ENCODE measurements at regions not wholly inside any gene's neighbourhood (a gene's known extent, or its start where the extent isn't known, plus 50 kb on each side); places are given as distances from the start of the nearest gene placed in this dataset.

DNA sequence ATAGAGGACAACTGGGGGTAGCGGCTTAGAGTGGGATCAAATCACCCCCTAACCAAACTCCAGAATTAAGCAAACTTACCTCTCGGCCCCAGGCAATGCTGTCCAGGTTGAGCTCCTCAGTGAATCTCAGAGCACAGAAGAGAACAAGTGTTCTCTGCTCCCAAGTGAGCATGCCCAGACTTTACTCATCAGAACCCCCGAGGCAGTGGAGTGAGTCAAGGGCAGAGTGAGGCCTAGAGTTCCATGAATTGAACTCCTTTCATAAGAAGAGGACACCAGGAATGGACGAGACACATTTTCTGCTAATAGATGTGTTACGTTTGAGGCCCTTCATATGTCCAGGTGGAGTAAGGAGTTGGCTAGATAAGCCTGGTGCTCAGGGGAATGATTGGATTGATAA, 134.0 kb upstream of the DTNBP1 start:
- no peak for DNase-seq

GRCh38 chr6:15796130-15796771, 133.4 kb upstream of the DTNBP1 start:
- DNase-seq, result no peak

GRCh38 chr6:15793826-15794225, 131.0 kb upstream of the DTNBP1 start:
- no peak for DNase-seq

DNA sequence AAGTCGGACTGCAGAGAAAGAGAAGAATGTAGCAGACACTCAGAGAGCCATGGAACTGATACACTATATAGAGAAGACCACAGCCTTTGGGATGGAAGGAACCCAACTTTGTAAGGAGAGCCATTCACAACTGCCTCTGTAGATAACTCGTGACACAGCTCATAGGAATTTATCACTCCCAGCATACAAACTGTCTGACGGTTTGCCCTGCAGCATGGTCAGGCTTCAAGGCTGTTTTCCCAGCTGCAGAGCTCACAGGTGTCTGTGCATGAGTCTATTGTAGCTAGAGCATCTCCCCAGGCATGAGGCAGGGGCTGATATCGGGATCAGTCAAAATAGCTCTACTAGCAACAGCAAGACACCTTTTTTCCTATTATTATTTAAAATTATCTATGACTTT, 130.5 kb upstream of the DTNBP1 start:
- DNase-seq, result no peak

DNA sequence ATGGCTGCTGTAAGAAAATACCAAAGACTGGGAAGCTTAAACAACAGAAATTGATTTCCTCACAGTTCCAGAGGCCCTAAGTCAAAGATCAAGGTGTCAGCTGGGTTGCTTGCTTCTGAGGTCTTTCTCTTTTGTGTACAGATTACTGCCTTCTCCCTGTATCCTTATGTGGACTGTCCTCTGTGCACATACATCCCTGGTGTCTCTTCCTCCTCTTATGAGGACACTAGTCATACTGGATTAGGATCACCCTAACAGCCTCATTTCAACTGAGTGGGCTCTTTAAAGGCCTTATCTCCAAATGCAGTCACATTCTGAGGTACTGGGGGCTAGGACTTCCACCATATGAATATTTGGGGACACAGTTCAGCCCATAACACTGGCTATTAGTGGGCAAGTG, 130.0 kb upstream of the DTNBP1 start:
- no peak for DNase-seq

- no peak for DNase-seq
Measured at GRCh38 chr6:15791448-15792181, 128.8 kb upstream of the DTNBP1 start.

- DNase-seq, result no peak
Measured at GRCh38 chr6:15790116-15790515, 127.3 kb upstream of the DTNBP1 start.

- DNase-seq, result no peak
Measured at GRCh38 chr6:15786846-15787245, 124.0 kb upstream of the DTNBP1 start.

DNA sequence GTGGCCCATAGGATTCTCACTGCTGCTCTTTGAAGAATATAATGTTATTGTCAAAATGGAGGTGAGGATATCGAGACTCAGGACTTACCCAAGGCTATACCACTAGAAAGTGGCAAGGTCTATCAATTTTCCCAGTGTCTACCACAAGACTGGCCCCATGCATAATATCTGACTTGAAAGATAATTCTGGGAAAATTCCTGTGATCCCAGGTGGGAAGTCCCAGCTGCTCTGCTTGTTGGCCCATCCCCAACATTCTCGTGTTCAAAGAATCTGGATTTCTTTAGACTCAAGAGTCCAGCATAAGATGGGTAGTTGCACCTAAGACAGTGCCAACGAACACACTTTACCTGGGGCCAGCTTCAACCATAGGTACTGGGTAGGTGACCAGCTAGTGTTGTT, 120.7 kb upstream of the DTNBP1 start:
- DNase-seq, result no peak

GRCh38 chr6:15781890-15782289, 119.1 kb upstream of the DTNBP1 start:
- DNase-seq, result no peak

- no peak for DNase-seq
Measured at GRCh38 chr6:15781333-15781732, 118.5 kb upstream of the DTNBP1 start.

- no peak for DNase-seq
Measured at GRCh38 chr6:15780437-15780836, 117.6 kb upstream of the DTNBP1 start.

GRCh38 chr6:15779726-15780125, 116.9 kb upstream of the DTNBP1 start:
- DNase-seq, result no peak

DNA sequence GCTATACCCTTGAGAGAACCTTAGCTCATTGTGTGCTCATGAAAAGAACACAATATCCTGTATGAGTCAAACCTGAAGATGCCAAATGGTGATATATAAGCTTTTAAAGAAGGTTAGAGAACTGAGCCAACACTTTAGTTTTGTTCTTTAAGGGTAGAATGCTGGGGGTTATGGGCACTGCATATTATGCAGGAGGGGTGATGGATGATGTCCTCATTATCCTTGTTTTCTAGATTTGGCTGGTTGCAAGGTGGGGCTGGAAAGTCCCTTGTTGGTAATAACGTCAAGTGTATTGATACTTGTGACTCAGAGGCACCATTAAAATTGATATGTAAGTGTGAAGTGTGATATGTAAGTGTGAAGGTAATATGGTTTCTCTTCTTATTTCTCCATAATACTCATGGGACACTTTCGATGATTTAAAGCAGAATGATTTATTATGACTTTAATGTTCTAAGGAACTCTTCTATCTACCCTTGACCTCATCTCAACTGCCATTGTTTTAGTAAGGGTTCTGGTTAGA, 113.7 kb upstream of the DTNBP1 start:
- no peak for DNase-seq

GRCh38 chr6:15775741-15776140, 112.9 kb upstream of the DTNBP1 start:
- DNase-seq, result no peak

GRCh38 chr6:15775076-15775634, 112.3 kb upstream of the DTNBP1 start:
- no peak for DNase-seq

DNA sequence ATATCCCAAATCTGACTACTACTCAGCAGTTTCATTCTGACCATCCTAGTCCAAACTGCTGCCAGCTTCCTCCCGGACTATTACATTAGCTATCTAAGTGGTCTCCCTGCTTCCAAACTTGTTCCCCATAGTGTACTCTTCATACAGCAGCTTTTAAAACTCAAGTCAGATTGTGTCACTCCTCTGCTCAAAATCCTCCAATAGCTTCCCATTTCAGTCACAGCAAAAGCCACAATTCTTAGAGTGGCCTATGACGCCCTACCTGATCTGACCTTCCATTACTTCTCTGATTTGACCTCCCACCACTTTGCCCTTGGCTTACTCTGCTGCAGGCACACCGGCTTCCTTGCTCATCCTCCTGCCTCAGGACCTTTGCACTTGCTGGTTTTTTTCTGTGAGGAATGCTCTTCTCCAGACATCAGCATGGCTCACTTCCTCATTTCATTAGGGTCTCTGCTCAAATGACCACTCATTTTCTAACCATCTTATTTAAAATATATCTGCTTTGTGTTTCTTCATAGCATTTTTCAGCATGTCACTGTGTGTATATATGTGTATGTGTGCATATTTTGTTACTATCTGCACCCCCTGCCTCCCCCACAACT, 111.1 kb upstream of the DTNBP1 start:
- no peak for DNase-seq

DNA sequence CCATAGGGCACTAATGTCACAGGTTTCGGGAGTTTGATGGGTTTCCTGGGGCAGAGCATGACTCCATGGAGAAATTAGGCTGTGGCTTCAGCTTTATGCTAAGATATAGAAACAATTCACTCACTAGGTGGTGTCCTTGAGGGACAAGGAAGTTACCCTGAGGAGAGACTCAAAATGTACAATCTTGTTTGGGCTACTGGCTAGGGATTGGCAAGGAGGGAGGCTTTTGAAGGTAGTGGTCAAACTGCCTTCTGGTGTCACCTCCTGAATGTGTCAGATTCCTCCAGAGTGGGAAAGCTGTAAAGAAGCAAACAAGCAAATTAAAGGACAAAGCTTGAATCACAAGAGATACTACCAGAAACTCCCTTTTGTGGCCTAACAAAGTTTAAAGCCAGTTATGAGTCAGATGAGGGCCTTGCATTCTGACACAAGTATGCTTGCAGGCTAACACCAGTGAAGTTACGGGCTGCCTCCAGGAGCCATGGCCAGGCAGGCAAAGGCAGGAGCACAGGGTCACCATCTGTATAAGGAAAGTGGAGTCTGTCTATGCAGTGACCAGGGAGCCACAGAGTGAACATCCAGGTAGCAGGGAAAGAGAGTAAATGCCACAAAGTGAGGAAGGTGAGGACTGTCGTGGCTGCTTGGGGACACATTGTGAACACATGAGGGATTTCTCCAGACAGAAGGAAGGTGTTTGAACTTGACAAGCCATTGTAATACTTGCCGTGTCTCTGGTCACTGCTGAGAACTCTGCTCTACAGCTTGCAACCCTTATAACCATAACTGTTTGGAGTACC, 107.7 kb upstream of the DTNBP1 start:
- DNase-seq, result no peak

GRCh38 chr6:15769511-15770018, 106.7 kb upstream of the DTNBP1 start:
- DNase-seq, result no peak

- DNase-seq, result no peak
Measured at GRCh38 chr6:15768999-15769398, 106.2 kb upstream of the DTNBP1 start.

GRCh38 chr6:15763837-15764236, 101.0 kb upstream of the DTNBP1 start:
- no peak for DNase-seq

DNA sequence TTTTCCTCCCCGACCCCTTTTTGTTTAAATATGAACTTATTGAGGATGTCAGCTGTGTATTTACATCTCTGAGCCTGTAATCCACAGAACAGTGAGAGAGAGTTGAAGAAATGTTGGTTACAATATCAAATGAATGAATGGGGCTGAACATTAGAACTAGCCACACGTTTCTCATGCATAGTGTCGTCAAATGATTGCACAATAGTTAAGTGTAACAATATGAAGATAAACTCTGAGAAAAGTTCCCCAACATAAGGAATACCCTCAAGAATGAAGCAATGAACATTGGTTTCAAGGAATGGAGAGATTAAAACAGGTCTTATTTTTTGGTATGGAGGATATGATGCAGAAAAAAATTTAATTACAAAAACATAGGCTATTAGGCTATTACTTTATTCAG, 100.5 kb upstream of the DTNBP1 start:
- DNase-seq, result no peak

- DNase-seq, result no peak
Measured at GRCh38 chr6:15761045-15761502, 98.2 kb upstream of the DTNBP1 start.

Measured in NCI-H510A (cell line).